ENCODE measurements at regions not wholly inside any gene's neighbourhood (a gene's known extent, or its start where the extent isn't known, plus 50 kb on each side); places are given as distances from the start of the nearest gene placed in this dataset.

DNA sequence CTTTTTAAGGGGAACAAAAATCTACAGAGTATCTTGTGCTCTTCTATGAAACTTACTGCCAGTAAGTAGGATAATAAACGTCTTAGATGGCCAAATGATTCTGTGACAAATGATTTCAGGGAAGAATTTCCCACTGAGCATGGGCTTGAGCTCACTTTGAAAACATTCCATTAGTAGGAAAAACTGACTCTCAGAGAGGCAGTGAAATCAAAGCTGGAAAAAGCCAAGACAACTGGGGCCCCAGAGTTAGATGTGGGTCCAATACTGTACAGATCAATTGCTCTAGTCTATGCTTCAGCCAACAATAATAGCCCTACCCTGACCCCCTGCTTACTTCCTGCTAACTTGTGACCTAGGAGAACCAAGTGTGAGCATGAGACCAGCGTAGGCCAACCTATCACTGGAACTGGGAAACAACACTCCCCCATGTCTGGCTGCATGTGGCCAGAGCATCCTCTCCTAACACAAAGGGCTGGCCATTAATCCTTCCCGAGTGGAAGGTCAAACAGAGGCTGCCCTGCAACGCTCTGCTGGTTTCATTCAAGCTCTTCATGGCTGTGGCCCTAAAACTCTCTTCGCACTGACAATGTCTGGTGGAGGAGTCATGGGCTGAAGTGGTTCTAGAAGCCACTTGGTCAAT lies 68.8 kb downstream of the FOXB1 start:
- TF ChIP-seq ISL1 (CRISPR knock-in tag; IDR thresholded peaks at IDR 0.05) (no peak), ZNF565 (CRISPR knock-in tag; conservative IDR thresholded peaks at IDR 0.05; ENCODE audit: low read depth) (no peak), ZNF8 (CRISPR knock-in tag; IDR thresholded peaks at IDR 0.05) (no peak), ZFP3 (CRISPR knock-in tag; IDR thresholded peaks at IDR 0.05) (no peak), PPARA (CRISPR knock-in tag; IDR thresholded peaks at IDR 0.05; ENCODE audit: borderline replicate concordance) (no peak), RARB (CRISPR knock-in tag; IDR thresholded peaks at IDR 0.05) (no peak), TCF4 (CRISPR knock-in tag; IDR thresholded peaks at IDR 0.05; ENCODE audit: borderline replicate concordance) (no peak), TOX (CRISPR knock-in tag; IDR thresholded peaks at IDR 0.05; ENCODE audit: borderline replicate concordance) (no peak), ESRRG (CRISPR knock-in tag; IDR thresholded peaks at IDR 0.05) (no peak)
- TF ChIP-seq, protein P1, sequence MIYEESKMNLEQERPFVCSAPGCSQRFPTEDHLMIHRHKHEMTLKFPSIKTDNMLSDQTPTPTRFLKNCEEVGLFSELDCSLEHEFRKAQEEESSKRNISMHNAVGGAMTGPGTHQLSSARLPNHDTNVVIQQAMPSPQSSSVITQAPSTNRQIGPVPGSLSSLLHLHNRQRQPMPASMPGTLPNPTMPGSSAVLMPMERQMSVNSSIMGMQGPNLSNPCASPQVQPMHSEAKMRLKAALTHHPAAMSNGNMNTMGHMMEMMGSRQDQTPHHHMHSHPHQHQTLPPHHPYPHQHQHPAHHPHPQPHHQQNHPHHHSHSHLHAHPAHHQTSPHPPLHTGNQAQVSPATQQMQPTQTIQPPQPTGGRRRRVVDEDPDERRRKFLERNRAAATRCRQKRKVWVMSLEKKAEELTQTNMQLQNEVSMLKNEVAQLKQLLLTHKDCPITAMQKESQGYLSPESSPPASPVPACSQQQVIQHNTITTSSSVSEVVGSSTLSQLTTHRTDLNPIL (CRISPR knock-in tag; IDR thresholded peaks at IDR 0.05; ENCODE audit: low read depth) = no peak
- ATAC-seq = no peak

DNA sequence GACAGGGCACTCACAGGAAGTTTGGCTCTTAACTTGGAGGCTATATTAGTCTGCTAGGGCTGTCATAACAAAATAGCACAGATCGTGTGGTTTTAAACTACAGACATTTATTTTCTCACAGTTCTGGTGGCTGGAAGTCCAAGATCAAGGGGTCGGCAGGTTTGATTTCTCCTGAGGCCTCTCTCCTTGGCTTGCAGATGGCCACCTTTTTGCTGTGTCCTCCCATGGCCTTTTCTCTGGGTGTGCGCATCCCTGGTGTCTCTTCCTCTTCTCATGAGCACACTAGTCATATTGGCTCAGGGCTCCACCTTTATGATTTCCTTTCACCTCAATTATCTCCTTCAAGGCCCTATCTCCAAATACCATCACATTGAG lies 69.3 kb downstream of the FOXB1 start:
- TF ChIP-seq ARNTL (CRISPR knock-in tag; IDR thresholded peaks at IDR 0.05; ENCODE audit: borderline replicate concordance, low read depth) (no peak), TOX (CRISPR knock-in tag; IDR thresholded peaks at IDR 0.05; ENCODE audit: borderline replicate concordance) (no peak), ZNF565 (CRISPR knock-in tag; conservative IDR thresholded peaks at IDR 0.05; ENCODE audit: low read depth) (no peak), BACH2 (CRISPR knock-in tag; IDR thresholded peaks at IDR 0.05; ENCODE audit: borderline replicate concordance) (no peak), TCF4 (CRISPR knock-in tag; IDR thresholded peaks at IDR 0.05; ENCODE audit: borderline replicate concordance) (no peak), ZC3H10 (CRISPR knock-in tag; IDR thresholded peaks at IDR 0.05) (no peak)
- TF ChIP-seq, protein P2, sequence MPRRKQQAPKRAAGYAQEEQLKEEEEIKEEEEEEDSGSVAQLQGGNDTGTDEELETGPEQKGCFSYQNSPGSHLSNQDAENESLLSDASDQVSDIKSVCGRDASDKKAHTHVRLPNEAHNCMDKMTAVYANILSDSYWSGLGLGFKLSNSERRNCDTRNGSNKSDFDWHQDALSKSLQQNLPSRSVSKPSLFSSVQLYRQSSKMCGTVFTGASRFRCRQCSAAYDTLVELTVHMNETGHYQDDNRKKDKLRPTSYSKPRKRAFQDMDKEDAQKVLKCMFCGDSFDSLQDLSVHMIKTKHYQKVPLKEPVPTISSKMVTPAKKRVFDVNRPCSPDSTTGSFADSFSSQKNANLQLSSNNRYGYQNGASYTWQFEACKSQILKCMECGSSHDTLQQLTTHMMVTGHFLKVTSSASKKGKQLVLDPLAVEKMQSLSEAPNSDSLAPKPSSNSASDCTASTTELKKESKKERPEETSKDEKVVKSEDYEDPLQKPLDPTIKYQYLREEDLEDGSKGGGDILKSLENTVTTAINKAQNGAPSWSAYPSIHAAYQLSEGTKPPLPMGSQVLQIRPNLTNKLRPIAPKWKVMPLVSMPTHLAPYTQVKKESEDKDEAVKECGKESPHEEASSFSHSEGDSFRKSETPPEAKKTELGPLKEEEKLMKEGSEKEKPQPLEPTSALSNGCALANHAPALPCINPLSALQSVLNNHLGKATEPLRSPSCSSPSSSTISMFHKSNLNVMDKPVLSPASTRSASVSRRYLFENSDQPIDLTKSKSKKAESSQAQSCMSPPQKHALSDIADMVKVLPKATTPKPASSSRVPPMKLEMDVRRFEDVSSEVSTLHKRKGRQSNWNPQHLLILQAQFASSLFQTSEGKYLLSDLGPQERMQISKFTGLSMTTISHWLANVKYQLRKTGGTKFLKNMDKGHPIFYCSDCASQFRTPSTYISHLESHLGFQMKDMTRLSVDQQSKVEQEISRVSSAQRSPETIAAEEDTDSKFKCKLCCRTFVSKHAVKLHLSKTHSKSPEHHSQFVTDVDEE (CRISPR knock-in tag; IDR thresholded peaks at IDR 0.05) = no peak

DNA sequence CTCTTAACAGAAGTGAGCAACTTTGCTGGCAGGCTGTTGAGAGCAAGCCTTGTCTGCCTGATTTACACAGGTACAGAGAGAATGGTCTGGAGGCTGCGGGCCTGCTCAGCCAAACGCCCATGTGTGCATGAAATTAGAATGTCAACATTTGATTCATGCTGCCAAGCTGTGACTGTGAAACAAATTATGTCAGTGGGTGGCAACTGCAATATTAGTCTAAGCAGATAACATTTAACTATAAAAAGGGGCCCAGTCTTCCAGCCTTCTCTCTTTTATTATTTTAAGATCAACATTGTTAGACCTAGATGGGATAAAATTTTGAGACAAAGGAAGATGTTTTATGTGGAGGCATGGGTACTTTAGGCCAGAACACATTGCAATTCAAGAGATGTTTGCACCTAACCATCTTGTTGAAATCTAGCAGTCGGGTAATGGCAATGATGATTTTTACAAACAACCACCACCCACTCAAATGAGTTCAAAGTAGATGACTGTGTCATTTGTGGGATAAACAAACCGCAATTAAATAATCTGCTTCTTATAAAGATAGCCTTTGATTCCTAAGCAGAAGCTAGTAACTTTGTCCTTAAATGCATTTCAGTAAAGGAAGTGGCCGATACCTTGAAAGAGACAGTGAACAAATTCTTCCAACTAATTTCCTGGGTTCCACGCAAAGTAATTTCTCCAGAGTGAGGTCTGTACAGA lies 70.2 kb downstream of the FOXB1 start:
- ATAC-seq = no peak
- TF ChIP-seq ARNTL (CRISPR knock-in tag; IDR thresholded peaks at IDR 0.05; ENCODE audit: borderline replicate concordance, low read depth) (no peak), ISL1 (CRISPR knock-in tag; IDR thresholded peaks at IDR 0.05) (no peak), GLIS3 (CRISPR knock-in tag; IDR thresholded peaks at IDR 0.05) (no peak), BACH2 (CRISPR knock-in tag; IDR thresholded peaks at IDR 0.05; ENCODE audit: borderline replicate concordance) (no peak), ESRRG (CRISPR knock-in tag; IDR thresholded peaks at IDR 0.05) (no peak), SNAI2 (CRISPR knock-in tag; IDR thresholded peaks at IDR 0.05) (no peak), RARB (CRISPR knock-in tag; IDR thresholded peaks at IDR 0.05) (no peak), ZNF565 (CRISPR knock-in tag; conservative IDR thresholded peaks at IDR 0.05; ENCODE audit: low read depth) (no peak), TCF4 (CRISPR knock-in tag; IDR thresholded peaks at IDR 0.05; ENCODE audit: borderline replicate concordance) (no peak), CSDC2 (CRISPR knock-in tag; IDR thresholded peaks at IDR 0.05) (no peak), ZNF70 (CRISPR knock-in tag; IDR thresholded peaks at IDR 0.05) (no peak), ZC3H10 (CRISPR knock-in tag; IDR thresholded peaks at IDR 0.05) (no peak), ZNF8 (CRISPR knock-in tag; IDR thresholded peaks at IDR 0.05) (no peak)
- TF ChIP-seq, protein P3, sequence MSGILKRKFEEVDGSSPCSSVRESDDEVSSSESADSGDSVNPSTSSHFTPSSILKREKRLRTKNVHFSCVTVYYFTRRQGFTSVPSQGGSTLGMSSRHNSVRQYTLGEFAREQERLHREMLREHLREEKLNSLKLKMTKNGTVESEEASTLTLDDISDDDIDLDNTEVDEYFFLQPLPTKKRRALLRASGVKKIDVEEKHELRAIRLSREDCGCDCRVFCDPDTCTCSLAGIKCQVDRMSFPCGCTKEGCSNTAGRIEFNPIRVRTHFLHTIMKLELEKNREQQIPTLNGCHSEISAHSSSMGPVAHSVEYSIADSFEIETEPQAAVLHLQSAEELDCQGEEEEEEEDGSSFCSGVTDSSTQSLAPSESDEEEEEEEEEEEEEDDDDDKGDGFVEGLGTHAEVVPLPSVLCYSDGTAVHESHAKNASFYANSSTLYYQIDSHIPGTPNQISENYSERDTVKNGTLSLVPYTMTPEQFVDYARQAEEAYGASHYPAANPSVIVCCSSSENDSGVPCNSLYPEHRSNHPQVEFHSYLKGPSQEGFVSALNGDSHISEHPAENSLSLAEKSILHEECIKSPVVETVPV (CRISPR knock-in tag; IDR thresholded peaks at IDR 0.05) = no peak
- TF ChIP-seq, protein P4, sequence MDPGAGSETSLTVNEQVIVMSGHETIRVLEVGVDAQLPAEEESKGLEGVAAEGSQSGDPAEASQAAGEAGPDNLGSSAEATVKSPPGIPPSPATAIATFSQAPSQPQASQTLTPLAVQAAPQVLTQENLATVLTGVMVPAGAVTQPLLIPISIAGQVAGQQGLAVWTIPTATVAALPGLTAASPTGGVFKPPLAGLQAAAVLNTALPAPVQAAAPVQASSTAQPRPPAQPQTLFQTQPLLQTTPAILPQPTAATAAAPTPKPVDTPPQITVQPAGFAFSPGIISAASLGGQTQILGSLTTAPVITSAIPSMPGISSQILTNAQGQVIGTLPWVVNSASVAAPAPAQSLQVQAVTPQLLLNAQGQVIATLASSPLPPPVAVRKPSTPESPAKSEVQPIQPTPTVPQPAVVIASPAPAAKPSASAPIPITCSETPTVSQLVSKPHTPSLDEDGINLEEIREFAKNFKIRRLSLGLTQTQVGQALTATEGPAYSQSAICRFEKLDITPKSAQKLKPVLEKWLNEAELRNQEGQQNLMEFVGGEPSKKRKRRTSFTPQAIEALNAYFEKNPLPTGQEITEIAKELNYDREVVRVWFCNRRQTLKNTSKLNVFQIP (CRISPR knock-in tag; IDR thresholded peaks at IDR 0.05; ENCODE audit: borderline replicate concordance, low read depth) = no peak
- TF ChIP-seq, protein P5, sequence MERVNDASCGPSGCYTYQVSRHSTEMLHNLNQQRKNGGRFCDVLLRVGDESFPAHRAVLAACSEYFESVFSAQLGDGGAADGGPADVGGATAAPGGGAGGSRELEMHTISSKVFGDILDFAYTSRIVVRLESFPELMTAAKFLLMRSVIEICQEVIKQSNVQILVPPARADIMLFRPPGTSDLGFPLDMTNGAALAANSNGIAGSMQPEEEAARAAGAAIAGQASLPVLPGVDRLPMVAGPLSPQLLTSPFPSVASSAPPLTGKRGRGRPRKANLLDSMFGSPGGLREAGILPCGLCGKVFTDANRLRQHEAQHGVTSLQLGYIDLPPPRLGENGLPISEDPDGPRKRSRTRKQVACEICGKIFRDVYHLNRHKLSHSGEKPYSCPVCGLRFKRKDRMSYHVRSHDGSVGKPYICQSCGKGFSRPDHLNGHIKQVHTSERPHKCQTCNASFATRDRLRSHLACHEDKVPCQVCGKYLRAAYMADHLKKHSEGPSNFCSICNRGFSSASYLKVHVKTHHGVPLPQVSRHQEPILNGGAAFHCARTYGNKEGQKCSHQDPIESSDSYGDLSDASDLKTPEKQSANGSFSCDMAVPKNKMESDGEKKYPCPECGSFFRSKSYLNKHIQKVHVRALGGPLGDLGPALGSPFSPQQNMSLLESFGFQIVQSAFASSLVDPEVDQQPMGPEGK (CRISPR knock-in tag; IDR thresholded peaks at IDR 0.05; ENCODE audit: borderline replicate concordance) = no peak
- TF ChIP-seq, protein P2 (CRISPR knock-in tag; IDR thresholded peaks at IDR 0.05) = no peak

More for the DNA sequence above, 69.3 kb downstream of the FOXB1 start:
- ATAC-seq = no peak
